H1 (cell line): ENCODE measurements at regions not wholly inside any gene's neighbourhood (a gene's known extent, or its start where the extent isn't known, plus 50 kb on each side); places are given as distances from the start of the nearest gene placed in this dataset.

Source experiments
- CTCF ChIA-PET: fragments of 300-600 bp; sonication (Branson Sonifier 250); formaldehyde crosslinking; loops from one replicate; lab custom pipeline; 2021; ENCODE audit not compliant: partially characterized antibody; lab: Charles Lee
- POLR2A ChIA-PET: fragments of 300-600 bp; sonication (Branson Sonifier 250); formaldehyde crosslinking; loops from one replicate; lab custom pipeline; 2021; ENCODE audit warnings: inconsistent platforms; ENCODE audit not compliant: partially characterized antibody; lab: Charles Lee
- DNase-seq, 2 experiments: peaks; one replicate each; pipeline versions ENCODE4 v3.0.0 to v3.0.0-alpha.2; 2010 to 2022; ENCODE audit warnings: low spot score in 2 of 2, low read depth in 1 of 2, mixed read lengths in 1 of 2
- FAIRE-seq: peaks from 2 replicates; lab custom pipeline; 2011; peaks lifted over from hg19 to GRCh38; lab: Jason Lieb, UNC
- H2AFZ ChIP-seq: 2 replicates; pipeline ENCODE4 v1.8.1; 2012; ENCODE audit warnings: low read length, inconsistent platforms
- H2AK5ac ChIP-seq: 2 replicates; pipeline ENCODE4 v1.6.1; 2013; ENCODE audit warnings: low read depth, low read length
- H2BK120ac ChIP-seq: replicated peaks from 2 replicates; pipeline ENCODE3; 2013; ENCODE audit warnings: low read depth, low read length, inconsistent platforms
- H2BK12ac ChIP-seq: 2 replicates; pipeline ENCODE4 v1.6.1; 2013; ENCODE audit warnings: low read depth, low read length
- H2BK15ac ChIP-seq: 2 replicates; pipeline ENCODE4 v1.6.1; 2013; ENCODE audit warnings: low read length
- H2BK20ac ChIP-seq: 2 replicates; pipeline ENCODE4 v1.6.1; 2013; ENCODE audit warnings: low read length
- H2BK5ac ChIP-seq: 2 replicates; pipeline ENCODE4 v1.6.1; 2013; ENCODE audit warnings: low read depth, low read length
- H3K14ac ChIP-seq: 2 replicates; pipeline ENCODE4 v1.6.1; 2013; ENCODE audit warnings: inconsistent platforms; ENCODE audit not compliant: insufficient read length
- H3K18ac ChIP-seq: 2 replicates; pipeline ENCODE4 v1.6.1; 2013; ENCODE audit warnings: low read length; ENCODE audit errors: extremely low read depth
- H3K23ac ChIP-seq: 2 replicates; pipeline ENCODE4 v1.6.1; 2013; ENCODE audit warnings: inconsistent platforms; ENCODE audit not compliant: insufficient read length
- H3K23me2 ChIP-seq: 2 replicates; pipeline ENCODE4 v1.6.1; 2013; ENCODE audit warnings: low read depth, low read length
- H3K27ac ChIP-seq: 2 replicates; pipeline ENCODE4 v1.6.1; 2011; ENCODE audit warnings: low read depth, low read length, inconsistent platforms
- H3K27me3 ChIP-seq, 4 experiments: replicated peaks in 1 of 4; 1 replicate in 1 of 4; 2 replicates in 3 of 4; pipeline versions ENCODE4 v1.6.1 to v1.8.1; 2011 to 2013; ENCODE audit warnings: low read length in 3 of 4, mild to moderate bottlenecking in 3 of 4, inconsistent platforms in 2 of 4, mixed read lengths in 2 of 4, moderate library complexity in 1 of 4; ENCODE audit not compliant: control insufficient read depth in 3 of 4, insufficient read depth in 3 of 4; ENCODE audit errors: extremely low read depth in 1 of 4
- H3K36me3 ChIP-seq, 4 experiments: 2 replicates each; pipeline versions ENCODE4 v1.6.1 to v1.8.1; 2011 to 2013; ENCODE audit warnings: mild to moderate bottlenecking in 4 of 4, low read length in 3 of 4, moderate library complexity in 2 of 4, control low read depth in 1 of 4, inconsistent platforms in 1 of 4; ENCODE audit not compliant: insufficient read depth in 4 of 4, control insufficient read depth in 2 of 4
- H3K4ac ChIP-seq: replicated peaks from 2 replicates; pipeline ENCODE3; 2013; ENCODE audit warnings: low read length, low read depth, mixed read lengths, inconsistent platforms; ENCODE audit not compliant: insufficient read length
- H3K4me1 ChIP-seq, 4 experiments: replicated peaks in 1 of 4; 1 replicate in 1 of 4; 2 replicates in 3 of 4; pipeline versions ENCODE4 v1.6.1 to v1.8.1; 2011 to 2013; ENCODE audit warnings: low read length in 3 of 4, inconsistent platforms in 2 of 4, mixed read lengths in 1 of 4; ENCODE audit not compliant: insufficient read depth in 4 of 4, control insufficient read depth in 3 of 4
- H3K4me2 ChIP-seq, 2 experiments: 2 replicates each; pipeline versions ENCODE4 v1.6.1 to v1.8.1; 2011 to 2013; ENCODE audit warnings: low read depth in 2 of 2, low read length in 2 of 2, control low read depth in 1 of 2, inconsistent platforms in 1 of 2, mild to moderate bottlenecking in 1 of 2; ENCODE audit not compliant: insufficient read depth in 1 of 2
- H3K4me3 ChIP-seq, 4 experiments: fragments of 200-600, 300-600 bp in 1 of 4; sonication (generic), shearing (Covaris generic), sonication (Bioruptor Twin) in 1 of 4; 2 replicates each; pipeline versions ENCODE4 v1.5.1 to v1.8.1; 2011 to 2016; ENCODE audit warnings: low read length in 4 of 4, low read depth in 3 of 4, control low read depth in 2 of 4, inconsistent platforms in 2 of 4, mild to moderate bottlenecking in 2 of 4, mixed read lengths in 1 of 4, moderate library complexity in 1 of 4; ENCODE audit not compliant: insufficient read depth in 2 of 4; ENCODE audit errors: extremely low read depth in 1 of 4
- H3K56ac ChIP-seq: replicated peaks from 2 replicates; pipeline ENCODE3; 2013; ENCODE audit warnings: low read depth, mild to moderate bottlenecking, mixed read lengths, low read length, inconsistent platforms; ENCODE audit not compliant: insufficient read length
- H3K79me1 ChIP-seq: 2 replicates; pipeline ENCODE4 v1.6.1; 2013; ENCODE audit warnings: low read depth, low read length, control low read depth
- H3K79me2 ChIP-seq, 2 experiments: 2 replicates each; pipeline versions ENCODE4 v1.6.1 to v1.8.1; 2012 to 2013; ENCODE audit warnings: low read length in 2 of 2, mild to moderate bottlenecking in 2 of 2, inconsistent platforms in 1 of 2; ENCODE audit not compliant: insufficient read depth in 2 of 2, control insufficient read depth in 1 of 2
- H3K9ac ChIP-seq, 4 experiments: replicated peaks in 1 of 4; 1 replicate in 1 of 4; 2 replicates in 3 of 4; pipeline versions ENCODE4 v1.6.1 to v1.8.1; 2011 to 2013; ENCODE audit warnings: low read depth in 3 of 4, low read length in 3 of 4, control low read depth in 2 of 4, mild to moderate bottlenecking in 2 of 4, moderate library complexity in 2 of 4, inconsistent platforms in 1 of 4; ENCODE audit errors: extremely low read depth in 1 of 4
- H3K9me3 ChIP-seq, 2 experiments: 2 replicates each; pipeline versions ENCODE4 v1.6.1 to v1.8.1; 2012 to 2013; ENCODE audit warnings: mild to moderate bottlenecking in 2 of 2, moderate library complexity in 2 of 2, control low read depth in 1 of 2, inconsistent platforms in 1 of 2, low read depth in 1 of 2, low read length in 1 of 2, mixed read lengths in 1 of 2; ENCODE audit not compliant: insufficient read depth in 2 of 2
- H4K20me1 ChIP-seq, 2 experiments: replicated peaks in 1 of 2; 2 replicates each; pipeline versions ENCODE3 to v1.8.1; 2011 to 2013; ENCODE audit warnings: inconsistent platforms in 2 of 2, low read length in 2 of 2, mild to moderate bottlenecking in 1 of 2; ENCODE audit not compliant: insufficient read depth in 2 of 2, control insufficient read depth in 1 of 2
- H4K5ac ChIP-seq: 2 replicates; pipeline ENCODE4 v1.6.1; 2013; ENCODE audit warnings: low read length, low read depth, mixed read lengths, inconsistent platforms; ENCODE audit not compliant: insufficient read length
- H4K8ac ChIP-seq: 2 replicates; pipeline ENCODE4 v1.8.0; 2013; ENCODE audit warnings: mild to moderate bottlenecking, moderate library complexity, low read length, inconsistent platforms; ENCODE audit not compliant: insufficient read depth; ENCODE audit errors: extremely low read depth
- H4K91ac ChIP-seq: replicated peaks from 2 replicates; pipeline ENCODE3; 2013; ENCODE audit warnings: low read length, mixed read lengths, inconsistent platforms; ENCODE audit not compliant: insufficient read length
- BACH1 ChIP-seq: IDR thresholded peaks from 2 replicates; pipeline ENCODE4 v1.6.1; 2012; ENCODE audit warnings: low read length, improper control_type of control experiment
- CBX8 ChIP-seq: fragments of 300-800, 300-1000 bp; sonication (generic); IDR thresholded peaks from 2 replicates; pipeline ENCODE4 v1.7.1; 2016; ENCODE audit warnings: low read depth, low read length, borderline replicate concordance
- GTF2F1 ChIP-seq: IDR thresholded peaks from 2 replicates; pipeline ENCODE4 v1.6.1; 2012; ENCODE audit warnings: low read depth, low read length, improper control_type of control experiment, borderline replicate concordance
- MAFK ChIP-seq: IDR thresholded peaks from 2 replicates; pipeline ENCODE4 v1.6.1; 2012; ENCODE audit warnings: low read depth, mild to moderate bottlenecking, improper control_type of control experiment, low read length
- SP2 ChIP-seq: IDR thresholded peaks from 2 replicates; pipeline ENCODE4 v1.6.1; 2012; ENCODE audit warnings: mild to moderate bottlenecking, low read length, inconsistent platforms
- WGBS, 2 experiments: shearing (Covaris generic) in 1 of 2; methylation state at CpG; one replicate each; pipeline versions ENCODE4 v1.1.6 to v1.1.7; 2013 to 2015; ENCODE audit warnings: low lambda C conversion rate in 2 of 2, mixed read lengths in 2 of 2, inconsistent platforms in 1 of 2, low coverage in 1 of 2, missing lambda C conversion rate in 1 of 2; ENCODE audit not compliant: insufficient replicate concordance in 2 of 2, insufficient coverage in 1 of 2, insufficient read length in 1 of 2; ENCODE audit errors: extremely low coverage in 1 of 2, missing lambda C conversion rate in 1 of 2; 5-methylcytosine and 5-hydroxymethylcytosine counted together

DNA sequence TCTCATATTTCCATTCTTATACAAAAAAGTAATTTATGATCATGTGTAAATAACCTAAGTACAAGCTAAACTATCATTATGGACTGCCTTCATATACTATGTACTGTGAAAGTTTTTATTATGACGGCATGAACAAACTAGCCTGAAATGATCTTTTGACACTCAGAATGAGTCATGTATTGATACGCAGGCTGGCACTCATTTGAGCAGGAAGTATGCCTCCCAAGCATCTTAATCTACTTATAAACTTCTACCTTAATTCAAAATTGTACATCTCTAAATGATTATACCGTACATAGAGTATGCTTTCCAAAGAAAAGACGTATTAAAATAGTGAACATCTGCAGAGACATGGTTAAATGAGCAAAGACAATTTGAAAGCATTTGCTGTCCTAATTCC lies 207.1 kb upstream of the SPOPL start:
- no peak overlapping the region for H3K18ac ChIP-seq
- no peak overlapping the region for H3K4ac ChIP-seq
- no peak overlapping the region for H3K4me2 ChIP-seq
- no peak for FAIRE-seq
- POLR2A ChIA-PET = no interaction called here
- peaks cover 0 to 4% (median 0%) of the 10 kb centered on the region in 4 experiments; a peak in 1 of 7 replicates for H3K4me1 ChIP-seq
- no peak overlapping the region for H2AK5ac ChIP-seq
- no peak overlapping the region for H3K4me3 ChIP-seq
- WGBS, 2 experiments = 96% methylated on average over 4 of the region's 4 CpGs; no CpG with 5 or more reads in 1 of the 2 experiments
- no peak overlapping the region for H3K27ac ChIP-seq
- no peaks in the 10 kb centered on the region for H3K36me3 ChIP-seq
- no peaks in the 10 kb centered on the region for H4K20me1 ChIP-seq
- H2BK5ac ChIP-seq = no peak overlapping the region
- no peak overlapping the region for H2BK20ac ChIP-seq
- H2BK15ac ChIP-seq = no peak overlapping the region
- no peaks in the 10 kb centered on the region for H3K79me1 ChIP-seq
- DNase-seq = no peak
- no peak overlapping the region for H3K9ac ChIP-seq
- H3K27me3 ChIP-seq = no peaks in the 10 kb centered on the region
- H2BK120ac ChIP-seq = no peak overlapping the region
- H2BK12ac ChIP-seq = no peak overlapping the region
- H4K5ac ChIP-seq = no peak overlapping the region
- TF ChIP-seq GTF2F1 = no peak
- TF ChIP-seq CBX8 = no peak
- no peak for TF ChIP-seq MAFK
- TF ChIP-seq SP2 = no peak
- no peak for TF ChIP-seq BACH1
- H2AFZ ChIP-seq = no peak overlapping the region
- H3K56ac ChIP-seq = no peak overlapping the region
- H3K23ac ChIP-seq = no peak overlapping the region
- H3K79me2 ChIP-seq = no peaks in the 10 kb centered on the region
- H3K14ac ChIP-seq = no peak overlapping the region
- H4K91ac ChIP-seq = no peak overlapping the region
- CTCF ChIA-PET = interaction anchor here (1.0 to 1.4 kb wide), 2 partner anchors 11 to 421 kb away, joined by 3 to 4 read pairs; no protein-coding TSS in a partner anchor
- no peaks in the 10 kb centered on the region for H3K23me2 ChIP-seq
- H3K9me3 ChIP-seq = no peaks in the 10 kb centered on the region
- no peak overlapping the region for H4K8ac ChIP-seq
